Esophagus muscularis mucosa (tissue), 4 donors: ENCODE measurements at regions not wholly inside any gene's neighbourhood (a gene's known extent, or its start where the extent isn't known, plus 50 kb on each side); places are given as distances from the start of the nearest gene placed in this dataset.
A peak's percentile ranks its signal among the peaks of the same experiment; 100 is the strongest.

Experiments
- DNase-seq: peaks from one replicate; pipeline ENCODE4 v3.0.0-alpha.2; 2017; ENCODE audit errors: extremely low spot score
- H3K27ac ChIP-seq, 4 donors: fragments of 200-600 bp; sonication (generic); replicated peaks in 1 of 4; 1 replicate in 3 of 4; 2 replicates in 1 of 4; pipeline ENCODE4 v1.5.1; 2016 to 2019; ENCODE audit warnings: mild to moderate bottlenecking in 1 of 4
- H3K27me3 ChIP-seq, 4 donors: fragments of 200-600 bp; sonication (generic); one replicate each; pipeline versions ENCODE4 v1.5.1 to v1.6.0; 2016 to 2019
- H3K36me3 ChIP-seq, 4 donors: fragments of 200-600 bp; sonication (generic); one replicate each; pipeline ENCODE4 v1.5.1; 2016 to 2019
- H3K4me1 ChIP-seq, 4 donors: fragments of 200-600 bp; sonication (generic); one replicate each; pipeline ENCODE4 v1.5.1; 2016 to 2019
- H3K4me3 ChIP-seq, 4 donors: fragments of 200-600 bp; sonication (generic); 1 replicate in 2 of 4; 2 replicates in 2 of 4; pipeline ENCODE4 v1.5.1; 2016 to 2019; ENCODE audit warnings: mild to moderate bottlenecking in 4 of 4, moderate library complexity in 1 of 4
- H3K9me3 ChIP-seq, 4 donors: fragments of 200-600 bp; sonication (generic); 1 replicate in 3 of 4; 2 replicates in 1 of 4; pipeline ENCODE4 v1.5.1; 2016 to 2019
- EP300 ChIP-seq: sonication (generic); formaldehyde crosslinking; IDR thresholded peaks from one replicate; pipeline ENCODE4 v1.6.1; 2017; ENCODE audit warnings: antibody characterized with exemption
- POLR2A ChIP-seq: fragments of 450-650 bp; IDR thresholded peaks from one replicate; pipeline ENCODE4 v1.6.1; 2017; ENCODE audit warnings: antibody characterized with exemption, moderate library complexity, mild to moderate bottlenecking, low read depth
- POLR2AphosphoS5 ChIP-seq, 2 donors: sonication (generic); formaldehyde crosslinking; IDR thresholded peaks; one replicate each; pipeline ENCODE4 v1.6.1; 2017; ENCODE audit warnings: antibody characterized with exemption in 2 of 2
- WGBS: methylation state at CpG from one replicate; pipeline ENCODE4 v1.1.5; 2018; 5-methylcytosine and 5-hydroxymethylcytosine counted together
- intact Hi-C: fragments of 100-400 bp; cut with DNase I; formaldehyde crosslinking; loops from one replicate; pipeline ENCODE4 v1.15.1; 2023
- TF ChIP-seq, protein P1 (sequence below), 3 experiments: fragments of 200-600 bp in 2 of 3; fragments of 450-650 bp in 1 of 3; sonication (generic) in 2 of 3; IDR thresholded peaks; one replicate each; pipeline ENCODE4 v1.5.1; 2017 to 2019; ENCODE audit warnings: antibody characterized with exemption in 3 of 3, mild to moderate bottlenecking in 2 of 3, moderate library complexity in 1 of 3

DNA sequence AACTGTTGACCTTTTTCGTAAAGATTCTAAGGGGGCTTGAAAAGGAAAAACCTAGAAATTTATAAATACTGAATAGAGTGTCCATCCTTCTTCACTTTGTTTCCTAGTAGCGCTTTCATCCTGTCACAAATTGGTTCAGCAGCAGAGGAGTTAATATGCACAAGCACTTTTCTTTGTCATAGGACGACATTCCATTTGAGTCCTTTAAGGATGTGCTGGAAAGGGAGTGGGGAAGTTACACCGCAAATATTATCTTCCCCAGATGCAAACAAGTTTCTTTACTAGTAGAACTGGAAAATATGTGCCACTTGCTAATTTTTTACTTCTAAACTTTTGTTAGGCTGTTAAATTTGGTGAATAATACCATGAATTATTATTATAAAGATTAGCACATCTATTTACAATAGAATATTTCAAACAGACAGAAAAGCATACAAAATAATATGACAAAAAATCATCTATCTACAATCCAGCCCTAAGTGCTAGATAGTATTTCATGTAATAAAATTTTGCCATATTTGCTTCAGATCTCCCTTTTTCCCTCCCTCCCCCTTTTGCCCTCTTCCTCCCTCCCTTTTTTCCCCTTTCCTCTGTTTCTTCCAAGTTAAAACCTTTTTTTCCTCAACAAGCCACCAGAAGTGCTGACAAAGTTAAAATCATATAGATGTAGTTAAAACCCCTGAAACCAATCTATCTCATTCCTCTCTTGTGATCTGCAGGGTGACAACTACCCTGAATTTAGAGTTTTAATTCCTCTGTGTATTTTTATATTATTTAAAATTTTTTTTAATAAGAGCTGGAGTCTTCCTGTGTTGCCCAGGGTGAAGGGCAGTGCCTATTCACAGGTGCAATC, 50.5 kb upstream of the MAP4K3 start:
- no peak overlapping the region for H3K27ac ChIP-seq
- 38% methylated on average over 4 of the region's 4 CpGs for WGBS

DNA sequence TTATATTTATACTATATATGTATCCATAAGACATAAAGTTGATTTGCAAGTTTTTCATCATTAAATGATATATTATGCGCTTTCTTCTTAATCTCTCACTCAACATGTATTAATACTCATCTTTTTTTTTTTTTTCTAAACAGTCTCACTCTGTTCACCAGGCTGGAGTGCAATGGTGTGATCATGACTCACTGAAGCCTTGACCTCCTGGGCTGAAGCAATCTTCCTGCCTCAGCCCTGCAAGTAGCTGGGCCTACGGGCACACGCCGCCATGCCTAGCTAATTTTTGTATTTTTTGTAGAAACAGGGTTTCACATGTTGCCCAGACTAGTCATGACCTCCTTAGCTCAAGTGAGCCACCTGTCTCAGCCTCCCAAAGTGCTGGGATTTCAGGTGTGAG, 51.4 kb upstream of the MAP4K3 start:
- TF ChIP-seq POLR2A = no peak
- TF ChIP-seq POLR2AphosphoS5 (IDR thresholded peaks at IDR 0.05) = peak in 1 of 2 donors; percentile 8
- H3K36me3 ChIP-seq = no peaks in the 10 kb centered on the region
- H3K27ac ChIP-seq = no peak overlapping the region
- H3K4me1 ChIP-seq = peaks cover 17 to 32% (median 26%) of the 10 kb centered on the region in 4 donors
- H3K9me3 ChIP-seq = no peaks in the 10 kb centered on the region
- 81% methylated on average over 4 of the region's 4 CpGs for WGBS
- H3K4me3 ChIP-seq = no peak overlapping the region
- intact Hi-C loops = no loop called here
- H3K27me3 ChIP-seq = no peaks in the 10 kb centered on the region
- DNase-seq = no peak

More for the DNA sequence above, 50.5 kb upstream of the MAP4K3 start:
- no peaks in the 10 kb centered on the region for H3K27me3 ChIP-seq
- H3K4me3 ChIP-seq = no peak overlapping the region
- no peak for DNase-seq
- no peaks in the 10 kb centered on the region for H3K36me3 ChIP-seq
- TF ChIP-seq POLR2AphosphoS5 (IDR thresholded peaks at IDR 0.05) = no peak
- TF ChIP-seq, protein P1, sequence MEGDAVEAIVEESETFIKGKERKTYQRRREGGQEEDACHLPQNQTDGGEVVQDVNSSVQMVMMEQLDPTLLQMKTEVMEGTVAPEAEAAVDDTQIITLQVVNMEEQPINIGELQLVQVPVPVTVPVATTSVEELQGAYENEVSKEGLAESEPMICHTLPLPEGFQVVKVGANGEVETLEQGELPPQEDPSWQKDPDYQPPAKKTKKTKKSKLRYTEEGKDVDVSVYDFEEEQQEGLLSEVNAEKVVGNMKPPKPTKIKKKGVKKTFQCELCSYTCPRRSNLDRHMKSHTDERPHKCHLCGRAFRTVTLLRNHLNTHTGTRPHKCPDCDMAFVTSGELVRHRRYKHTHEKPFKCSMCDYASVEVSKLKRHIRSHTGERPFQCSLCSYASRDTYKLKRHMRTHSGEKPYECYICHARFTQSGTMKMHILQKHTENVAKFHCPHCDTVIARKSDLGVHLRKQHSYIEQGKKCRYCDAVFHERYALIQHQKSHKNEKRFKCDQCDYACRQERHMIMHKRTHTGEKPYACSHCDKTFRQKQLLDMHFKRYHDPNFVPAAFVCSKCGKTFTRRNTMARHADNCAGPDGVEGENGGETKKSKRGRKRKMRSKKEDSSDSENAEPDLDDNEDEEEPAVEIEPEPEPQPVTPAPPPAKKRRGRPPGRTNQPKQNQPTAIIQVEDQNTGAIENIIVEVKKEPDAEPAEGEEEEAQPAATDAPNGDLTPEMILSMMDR (IDR thresholded peaks at IDR 0.05) = no peak
- TF ChIP-seq EP300 = no peak
- TF ChIP-seq POLR2A = no peak
- intact Hi-C loops = no loop called here
- no peaks in the 10 kb centered on the region for H3K9me3 ChIP-seq
- H3K4me1 ChIP-seq = peaks cover 17 to 27% (median 19%) of the 10 kb centered on the region in 4 donors

DNA sequence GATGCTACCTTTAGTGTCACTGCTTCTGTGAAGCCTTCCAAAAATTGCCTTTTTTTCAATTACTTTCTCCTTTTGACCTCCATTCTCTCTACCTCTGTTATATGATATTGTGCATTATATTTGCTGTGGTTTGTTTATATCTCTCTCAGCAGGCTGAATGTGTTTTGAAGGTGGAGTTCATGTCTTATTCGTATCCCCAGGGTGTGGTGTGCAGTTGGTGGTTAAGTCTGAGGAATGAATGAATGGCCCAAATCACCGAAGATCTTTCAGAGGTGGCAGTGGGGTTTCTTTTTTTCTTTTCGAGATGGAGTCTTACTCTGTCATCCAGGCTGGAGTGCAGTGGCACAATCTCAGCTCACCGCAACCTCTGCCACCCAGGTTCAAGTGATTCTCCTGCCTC, 53.5 kb upstream of the MAP4K3 start:
- no peaks in the 10 kb centered on the region for H3K36me3 ChIP-seq
- no peak for DNase-seq
- no peaks in the 10 kb centered on the region for H3K9me3 ChIP-seq
- intact Hi-C loops = no loop called here
- H3K4me3 ChIP-seq = no peak overlapping the region
- TF ChIP-seq EP300 = no peak
- no peak for TF ChIP-seq POLR2AphosphoS5 (IDR thresholded peaks at IDR 0.05)
- no peak for TF ChIP-seq POLR2A
- TF ChIP-seq, protein P1 (IDR thresholded peaks at IDR 0.05) = no peak
- 88% methylated on average over 4 of the region's 4 CpGs for WGBS
- H3K27ac ChIP-seq = no peak overlapping the region
- no peaks in the 10 kb centered on the region for H3K27me3 ChIP-seq
- peaks cover 21 to 30% (median 27%) of the 10 kb centered on the region in 4 donors for H3K4me1 ChIP-seq

DNA sequence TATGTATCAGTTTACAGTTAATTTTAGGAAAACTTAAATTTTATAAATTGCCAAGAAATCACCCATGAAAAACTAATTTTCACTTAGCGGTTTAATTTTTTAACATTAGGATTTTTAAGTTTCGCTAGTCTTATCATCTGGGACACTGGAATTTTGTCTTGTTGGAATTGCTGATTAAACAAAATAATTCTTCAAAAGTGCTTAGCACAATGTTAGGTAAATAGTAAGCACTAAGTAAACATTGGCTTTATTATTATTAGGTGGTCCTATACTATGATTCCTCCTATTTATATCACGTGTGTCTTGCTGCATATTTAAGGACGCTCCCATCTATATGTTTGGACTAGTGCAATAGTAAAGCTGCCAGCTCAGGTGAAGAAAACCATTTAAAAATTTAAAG, 54.6 kb upstream of the MAP4K3 start:
- Histone ChIP-seq H3K36me3 (no peaks in the 10 kb centered on the region), H3K4me3 (no peak overlapping the region), H3K4me1 (peaks cover 21 to 31% (median 27%) of the 10 kb centered on the region in 4 donors), H3K9me3 (no peaks in the 10 kb centered on the region), H3K27ac (peak overlapping the region; percentile 22 to 67 (median 42)), H3K27me3 (no peaks in the 10 kb centered on the region)
- intact Hi-C loops = no loop called here
- TF ChIP-seq EP300 (no peak), POLR2A (no peak), POLR2AphosphoS5 (IDR thresholded peaks at IDR 0.05) (no peak)
- TF ChIP-seq, protein P1 (IDR thresholded peaks at IDR 0.05) = no peak
- WGBS = 91% methylated on average over 4 of the region's 4 CpGs
- no peak for DNase-seq

DNA sequence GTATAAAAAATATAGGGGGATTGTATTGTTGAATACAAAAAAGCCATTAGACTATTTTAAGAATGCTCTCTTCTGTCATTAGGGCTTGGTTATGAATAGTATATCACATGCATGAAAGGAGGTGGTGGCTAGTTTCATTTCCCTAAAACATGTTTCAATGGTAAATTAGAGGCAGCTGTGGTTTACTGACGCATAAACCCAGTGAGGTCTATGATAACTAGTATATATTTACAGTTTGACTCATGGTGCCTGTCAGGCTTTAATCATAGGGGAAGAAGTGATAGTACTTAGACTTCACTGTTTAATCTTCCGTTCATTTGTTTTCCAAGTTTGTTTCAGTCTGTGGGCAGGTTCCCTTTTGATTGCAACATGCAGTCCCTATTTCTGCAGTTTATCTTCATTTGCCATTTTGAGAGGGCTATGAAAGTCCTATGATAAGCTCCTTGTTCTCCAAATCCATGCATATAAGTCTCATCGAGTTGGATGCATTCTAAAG, 55.1 kb upstream of the MAP4K3 start:
- Histone ChIP-seq H3K36me3 (no peaks in the 10 kb centered on the region), H3K4me3 (no peak overlapping the region), H3K27ac (peak overlapping the region; percentile 22 to 67 (median 42)), H3K27me3 (no peaks in the 10 kb centered on the region), H3K4me1 (peaks cover 21 to 31% (median 27%) of the 10 kb centered on the region in 4 donors), H3K9me3 (no peaks in the 10 kb centered on the region)
- 30% methylated on average over 3 of the region's 3 CpGs for WGBS
- TF ChIP-seq, protein P1 (IDR thresholded peaks at IDR 0.05) = no peak
- TF ChIP-seq POLR2AphosphoS5 (IDR thresholded peaks at IDR 0.05) = peak in 1 of 2 donors; percentile 30
- no peak for TF ChIP-seq POLR2A
- TF ChIP-seq EP300 = no peak
- intact Hi-C loops = no loop called here
- DNase-seq = no peak
